Activated CD8-positive, alpha-beta memory T cell treated with anti-CD3 and anti-CD28 coated beads for 48 hours (primary cell): ENCODE measurements at regions not wholly inside any gene's neighbourhood (a gene's known extent, or its start where the extent isn't known, plus 50 kb on each side); places are given as distances from the start of the nearest gene placed in this dataset.

Experiments used
- DNase-seq, 3 experiments: peaks; one replicate each; pipeline ENCODE4 v3.0.0-alpha.2; 2020; ENCODE audit warnings: low read depth in 2 of 3, low spot score in 2 of 3

GRCh38 chr18:61729322-61729721, 163.5 kb downstream of the RNF152 start:
- DNase-seq = no peak

- no peak for DNase-seq
Observed at GRCh38 chr18:61727241-61728193, 165.3 kb downstream of the RNF152 start.

GRCh38 chr18:61724532-61724931, 168.3 kb downstream of the RNF152 start:
- no peak for DNase-seq

GRCh38 chr18:61722247-61722646, 170.6 kb downstream of the RNF152 start:
- DNase-seq = no peak

GRCh38 chr18:61720496-61720895, 172.3 kb downstream of the RNF152 start:
- no peak for DNase-seq

- DNase-seq = no peak
Observed at GRCh38 chr18:61719671-61720070, 173.1 kb downstream of the RNF152 start.

GRCh38 chr18:61718944-61719343, 173.9 kb downstream of the RNF152 start:
- no peak for DNase-seq

- DNase-seq = no peak
Observed at GRCh38 chr18:61714421-61714820, 178.4 kb downstream of the RNF152 start.

GRCh38 chr18:61713502-61713901, 179.3 kb downstream of the RNF152 start:
- DNase-seq = no peak

- no peak for DNase-seq
Observed at GRCh38 chr18:61710082-61710620, 182.7 kb downstream of the RNF152 start.

- DNase-seq = no peak
Observed at GRCh38 chr18:61706276-61706915, 186.4 kb downstream of the RNF152 start.

- DNase-seq = no peak
Observed at GRCh38 chr18:61703508-61703907, 189.3 kb downstream of the RNF152 start.

- no peak for DNase-seq
Observed at GRCh38 chr18:61702007-61702406, 190.8 kb downstream of the RNF152 start.

- DNase-seq = no peak
Observed at GRCh38 chr18:61699397-61700110, 193.3 kb downstream of the RNF152 start.

- no peak for DNase-seq
Observed at GRCh38 chr18:61697306-61697909, 195.4 kb downstream of the RNF152 start.

- DNase-seq = no peak
Observed at GRCh38 chr18:61694236-61694635, 198.6 kb downstream of the RNF152 start.

- DNase-seq = no peak
Observed at GRCh38 chr18:61690418-61691138, 202.2 kb downstream of the RNF152 start.

- DNase-seq = no peak
Observed at GRCh38 chr18:61687317-61687716, 205.5 kb downstream of the RNF152 start.

GRCh38 chr18:61683856-61684255, 209.0 kb downstream of the RNF152 start:
- no peak for DNase-seq

GRCh38 chr18:61681065-61681464, 211.7 kb downstream of the RNF152 start:
- no peak for DNase-seq
